GM23338 (cell line): ENCODE measurements at regions not wholly inside any gene's neighbourhood (a gene's known extent, or its start where the extent isn't known, plus 50 kb on each side); places are given as distances from the start of the nearest gene placed in this dataset.
A peak's percentile ranks its signal among the peaks of the same experiment; 100 is the strongest.

ENCODE experiments used
- CREB1 ChIP-seq: fragments of 250-450 bp; sonication (Bioruptor Pico); IDR thresholded peaks from 2 replicates; pipeline ENCODE4 v1.5.0; 2020; ENCODE audit warnings: low read depth, mild to moderate bottlenecking, moderate library complexity
- EZH2 ChIP-seq: fragments of 200-600 bp; sonication (generic); IDR thresholded peaks from one replicate; pipeline ENCODE4 v1.8.0; 2017; ENCODE audit warnings: antibody characterized with exemption, mild to moderate bottlenecking, low read depth; ENCODE audit not compliant: unreplicated experiment
- EZH2phosphoT487 ChIP-seq: fragments of 200-600 bp; sonication (generic); IDR thresholded peaks from one replicate; pipeline ENCODE4 v1.8.1; 2018; ENCODE audit warnings: antibody characterized with exemption; ENCODE audit not compliant: unreplicated experiment
- NANOG ChIP-seq: IDR thresholded peaks from 2 replicates; pipeline ENCODE4 v1.6.1; 2016; ENCODE audit warnings: antibody characterized with exemption, borderline replicate concordance
- POLR2AphosphoS5 ChIP-seq: IDR thresholded peaks from 2 replicates; pipeline ENCODE4 v1.6.1; 2016; ENCODE audit warnings: antibody characterized with exemption, low read depth
- STAT1 ChIP-seq: IDR thresholded peaks from one replicate; pipeline ENCODE4 v1.6.1; 2016; ENCODE audit warnings: antibody characterized with exemption; ENCODE audit not compliant: unreplicated experiment
- ZNF114 ChIP-seq: fragments of 250-450 bp; sonication (Bioruptor Pico); IDR thresholded peaks from 2 replicates; pipeline ENCODE4 v1.5.0; 2020; ENCODE audit warnings: mild to moderate bottlenecking, moderate library complexity
- ZNF331 ChIP-seq: fragments of 250-450 bp; sonication (Bioruptor Pico); IDR thresholded peaks from 2 replicates; pipeline ENCODE4 v1.5.0; 2020; ENCODE audit warnings: low read depth, mild to moderate bottlenecking, moderate library complexity
- TF ChIP-seq, protein P1 (sequence below), 2 experiments: fragments of 200-600 bp in 1 of 2; sonication (generic) in 1 of 2; conservative IDR thresholded peaks; 2 replicates each; pipeline versions ENCODE4 v1.5.1 to v1.6.1; 2016 to 2017; ENCODE audit warnings: antibody characterized with exemption in 2 of 2, low read depth in 2 of 2, mild to moderate bottlenecking in 2 of 2, moderate library complexity in 1 of 2
- TF ChIP-seq, protein P2 (sequence below): IDR thresholded peaks from one replicate; pipeline ENCODE4 v1.6.1; 2018; ENCODE audit warnings: antibody characterized with exemption; ENCODE audit not compliant: unreplicated experiment

DNA sequence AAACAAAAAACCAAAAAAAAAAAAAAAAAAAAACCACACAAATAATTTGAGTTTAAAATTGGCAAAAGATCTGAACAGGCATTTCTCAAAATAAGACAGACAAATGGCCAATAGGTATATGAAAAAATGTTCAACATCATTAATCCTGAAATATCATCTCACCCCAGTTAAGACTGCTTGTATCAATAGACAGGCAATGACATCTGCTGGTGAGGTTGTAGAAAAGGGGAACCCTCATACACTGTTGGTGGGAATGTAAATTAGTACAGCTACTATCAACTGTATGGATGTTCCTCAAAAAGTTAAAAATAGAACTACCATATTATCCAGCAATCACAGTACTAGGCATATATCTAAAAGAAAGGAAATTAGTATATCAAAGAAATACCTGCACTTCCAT, 523.1 kb downstream of the XIRP2 start:
- TF ChIP-seq, protein P1, sequence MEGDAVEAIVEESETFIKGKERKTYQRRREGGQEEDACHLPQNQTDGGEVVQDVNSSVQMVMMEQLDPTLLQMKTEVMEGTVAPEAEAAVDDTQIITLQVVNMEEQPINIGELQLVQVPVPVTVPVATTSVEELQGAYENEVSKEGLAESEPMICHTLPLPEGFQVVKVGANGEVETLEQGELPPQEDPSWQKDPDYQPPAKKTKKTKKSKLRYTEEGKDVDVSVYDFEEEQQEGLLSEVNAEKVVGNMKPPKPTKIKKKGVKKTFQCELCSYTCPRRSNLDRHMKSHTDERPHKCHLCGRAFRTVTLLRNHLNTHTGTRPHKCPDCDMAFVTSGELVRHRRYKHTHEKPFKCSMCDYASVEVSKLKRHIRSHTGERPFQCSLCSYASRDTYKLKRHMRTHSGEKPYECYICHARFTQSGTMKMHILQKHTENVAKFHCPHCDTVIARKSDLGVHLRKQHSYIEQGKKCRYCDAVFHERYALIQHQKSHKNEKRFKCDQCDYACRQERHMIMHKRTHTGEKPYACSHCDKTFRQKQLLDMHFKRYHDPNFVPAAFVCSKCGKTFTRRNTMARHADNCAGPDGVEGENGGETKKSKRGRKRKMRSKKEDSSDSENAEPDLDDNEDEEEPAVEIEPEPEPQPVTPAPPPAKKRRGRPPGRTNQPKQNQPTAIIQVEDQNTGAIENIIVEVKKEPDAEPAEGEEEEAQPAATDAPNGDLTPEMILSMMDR (conservative IDR thresholded peaks at IDR 0.05; ENCODE audit: low read depth in 2 of 2), result peak in 1 of 2 experiments; percentile 36; a peak in 2 of 4 replicates
- TF ChIP-seq EZH2 (no peak), POLR2AphosphoS5 (no peak), ZNF114 (CRISPR knock-in tag) (no peak), CREB1 (CRISPR knock-in tag) (no peak), STAT1 (no peak), NANOG (no peak), EZH2phosphoT487 (no peak), ZNF331 (no peak)
- TF ChIP-seq, protein P2, sequence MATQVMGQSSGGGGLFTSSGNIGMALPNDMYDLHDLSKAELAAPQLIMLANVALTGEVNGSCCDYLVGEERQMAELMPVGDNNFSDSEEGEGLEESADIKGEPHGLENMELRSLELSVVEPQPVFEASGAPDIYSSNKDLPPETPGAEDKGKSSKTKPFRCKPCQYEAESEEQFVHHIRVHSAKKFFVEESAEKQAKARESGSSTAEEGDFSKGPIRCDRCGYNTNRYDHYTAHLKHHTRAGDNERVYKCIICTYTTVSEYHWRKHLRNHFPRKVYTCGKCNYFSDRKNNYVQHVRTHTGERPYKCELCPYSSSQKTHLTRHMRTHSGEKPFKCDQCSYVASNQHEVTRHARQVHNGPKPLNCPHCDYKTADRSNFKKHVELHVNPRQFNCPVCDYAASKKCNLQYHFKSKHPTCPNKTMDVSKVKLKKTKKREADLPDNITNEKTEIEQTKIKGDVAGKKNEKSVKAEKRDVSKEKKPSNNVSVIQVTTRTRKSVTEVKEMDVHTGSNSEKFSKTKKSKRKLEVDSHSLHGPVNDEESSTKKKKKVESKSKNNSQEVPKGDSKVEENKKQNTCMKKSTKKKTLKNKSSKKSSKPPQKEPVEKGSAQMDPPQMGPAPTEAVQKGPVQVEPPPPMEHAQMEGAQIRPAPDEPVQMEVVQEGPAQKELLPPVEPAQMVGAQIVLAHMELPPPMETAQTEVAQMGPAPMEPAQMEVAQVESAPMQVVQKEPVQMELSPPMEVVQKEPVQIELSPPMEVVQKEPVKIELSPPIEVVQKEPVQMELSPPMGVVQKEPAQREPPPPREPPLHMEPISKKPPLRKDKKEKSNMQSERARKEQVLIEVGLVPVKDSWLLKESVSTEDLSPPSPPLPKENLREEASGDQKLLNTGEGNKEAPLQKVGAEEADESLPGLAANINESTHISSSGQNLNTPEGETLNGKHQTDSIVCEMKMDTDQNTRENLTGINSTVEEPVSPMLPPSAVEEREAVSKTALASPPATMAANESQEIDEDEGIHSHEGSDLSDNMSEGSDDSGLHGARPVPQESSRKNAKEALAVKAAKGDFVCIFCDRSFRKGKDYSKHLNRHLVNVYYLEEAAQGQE, result no peak
